HG03095 (cell line): ENCODE measurements at regions not wholly inside any gene's neighbourhood (a gene's known extent, or its start where the extent isn't known, plus 50 kb on each side); places are given as distances from the start of the nearest gene placed in this dataset.
"Not testable (repeated sequence)": the region's sequence is repeated elsewhere in the genome, so short reads cannot be mapped to it uniquely, and the experiment has no call there.

Experiments used
- ATAC-seq: cut with Tn5 transposase; IDR thresholded peaks from one replicate; pipeline ENCODE4 v1.9.1; 2021; ENCODE audit warnings: moderate library complexity; ENCODE audit not compliant: unreplicated experiment

DNA sequence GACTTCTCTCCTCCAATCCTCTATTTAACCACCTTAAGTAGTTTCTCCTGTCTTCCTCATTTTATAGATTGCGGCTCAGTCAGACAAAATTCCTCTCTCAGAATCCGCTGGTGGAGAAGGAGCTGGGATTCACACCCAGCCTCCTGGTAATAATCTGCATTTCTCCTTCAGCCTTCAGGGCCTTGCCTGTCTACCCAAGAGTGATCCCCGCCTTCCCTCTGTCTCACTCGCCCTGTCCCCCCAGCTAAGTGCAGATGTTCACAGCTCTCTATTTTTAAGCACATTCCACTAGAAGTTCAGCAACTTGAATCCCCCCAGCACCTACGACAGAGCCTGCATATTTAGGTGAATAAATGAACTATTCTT, 212.5 kb upstream of the HAAO start:
- no peak for ATAC-seq

DNA sequence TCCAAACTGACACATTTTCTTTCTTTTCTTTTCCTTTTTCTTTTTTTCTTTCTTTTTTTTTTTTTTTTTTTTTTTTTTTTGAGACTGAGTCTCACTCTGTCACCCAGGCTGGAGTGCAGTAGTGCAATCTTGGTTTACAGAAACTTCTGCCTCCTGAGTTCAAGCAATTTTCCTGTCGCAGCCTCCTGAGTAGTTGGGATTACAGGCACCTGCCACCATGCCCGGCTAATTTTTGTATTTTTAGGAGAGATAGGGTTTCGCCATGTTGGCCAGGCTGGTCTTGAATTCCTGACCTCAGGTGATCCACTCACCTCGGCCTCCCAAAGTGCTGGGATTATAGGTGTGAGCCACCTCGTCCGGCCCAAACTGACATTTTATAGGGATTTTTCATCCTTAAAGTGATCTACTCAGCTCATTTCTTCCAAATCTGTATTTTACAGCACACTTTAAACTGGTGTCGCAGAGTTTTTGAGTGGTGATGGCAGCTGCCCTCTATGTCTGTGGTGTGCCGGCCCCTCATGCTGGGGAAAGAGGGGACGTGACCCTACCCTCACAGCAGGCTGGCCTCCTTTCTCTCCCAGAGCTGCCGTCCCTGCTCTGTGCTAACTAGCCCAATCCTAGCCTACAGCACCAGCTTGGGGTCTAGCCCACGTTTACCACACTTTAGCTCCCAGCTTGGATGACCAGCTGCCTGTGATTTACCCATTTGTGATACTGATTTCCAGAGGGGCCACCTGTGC, 211.9 kb upstream of the HAAO start:
- ATAC-seq: not testable (repeated sequence)

DNA sequence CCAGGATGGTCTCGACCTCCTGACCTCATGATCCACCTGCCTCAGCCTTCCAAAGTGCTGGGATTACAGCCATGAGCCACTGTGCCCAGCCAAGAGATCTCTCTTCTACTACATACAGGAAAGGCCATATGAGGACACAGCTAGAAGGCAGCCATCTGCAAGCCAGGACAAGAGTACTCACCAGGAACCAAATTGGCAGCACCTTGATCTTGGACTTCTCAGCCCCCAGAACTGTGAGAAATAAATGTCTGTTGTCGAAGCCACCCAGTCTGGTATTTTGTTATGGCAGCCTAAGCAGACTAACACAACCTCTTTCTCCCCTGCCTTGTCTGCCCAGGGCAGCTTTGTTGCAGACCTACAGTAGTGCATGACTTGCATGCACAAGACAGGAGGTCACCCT, 211.3 kb upstream of the HAAO start:
- no peak for ATAC-seq

DNA sequence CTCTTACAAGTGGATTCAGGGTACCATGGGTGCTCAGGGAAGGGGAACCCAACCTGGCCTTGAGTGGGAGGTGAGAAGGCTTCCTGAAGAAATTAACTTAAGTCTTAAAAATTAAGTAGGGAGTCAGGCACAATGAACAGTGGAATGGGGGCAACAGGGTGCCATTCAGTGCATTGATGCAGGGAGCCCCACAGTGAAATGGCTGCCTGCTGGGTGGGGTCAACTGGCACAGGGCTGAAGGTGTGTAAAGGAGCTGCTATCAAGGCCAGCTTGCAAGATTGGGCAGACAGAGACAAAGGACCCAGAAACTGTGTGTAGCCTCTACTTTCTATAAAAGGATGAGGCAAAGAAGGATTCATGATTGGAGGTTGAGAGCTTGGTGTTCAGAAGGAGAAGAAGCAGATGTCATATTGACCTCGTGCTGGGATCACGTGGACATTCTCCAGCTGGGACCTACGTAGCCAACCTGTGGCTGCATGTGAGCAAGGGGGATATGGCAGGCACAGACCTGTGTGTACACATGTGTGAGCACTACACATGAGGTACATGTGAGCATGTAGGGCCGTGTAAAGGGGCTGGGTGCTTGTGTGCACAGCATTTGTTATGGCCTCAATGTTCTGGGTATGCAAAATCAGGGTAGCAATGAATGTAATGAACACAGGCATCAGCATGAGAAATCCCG, 209.5 kb upstream of the HAAO start:
- no peak for ATAC-seq

DNA sequence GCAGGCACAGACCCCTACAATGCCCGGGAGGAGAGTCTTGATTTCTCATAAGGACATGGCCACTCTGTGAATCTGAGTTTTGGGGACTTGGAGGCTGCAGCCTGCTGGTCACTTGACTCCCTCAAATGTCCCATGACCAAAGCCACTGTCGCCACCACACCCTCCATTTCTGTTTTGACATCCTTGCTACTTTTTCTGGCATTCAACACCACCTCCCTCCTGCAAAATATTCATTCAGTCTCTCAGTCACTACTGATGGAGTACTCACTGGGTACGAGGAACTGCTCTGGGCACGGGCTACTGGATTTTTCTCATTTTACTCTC, 208.6 kb upstream of the HAAO start:
- ATAC-seq: no peak

DNA sequence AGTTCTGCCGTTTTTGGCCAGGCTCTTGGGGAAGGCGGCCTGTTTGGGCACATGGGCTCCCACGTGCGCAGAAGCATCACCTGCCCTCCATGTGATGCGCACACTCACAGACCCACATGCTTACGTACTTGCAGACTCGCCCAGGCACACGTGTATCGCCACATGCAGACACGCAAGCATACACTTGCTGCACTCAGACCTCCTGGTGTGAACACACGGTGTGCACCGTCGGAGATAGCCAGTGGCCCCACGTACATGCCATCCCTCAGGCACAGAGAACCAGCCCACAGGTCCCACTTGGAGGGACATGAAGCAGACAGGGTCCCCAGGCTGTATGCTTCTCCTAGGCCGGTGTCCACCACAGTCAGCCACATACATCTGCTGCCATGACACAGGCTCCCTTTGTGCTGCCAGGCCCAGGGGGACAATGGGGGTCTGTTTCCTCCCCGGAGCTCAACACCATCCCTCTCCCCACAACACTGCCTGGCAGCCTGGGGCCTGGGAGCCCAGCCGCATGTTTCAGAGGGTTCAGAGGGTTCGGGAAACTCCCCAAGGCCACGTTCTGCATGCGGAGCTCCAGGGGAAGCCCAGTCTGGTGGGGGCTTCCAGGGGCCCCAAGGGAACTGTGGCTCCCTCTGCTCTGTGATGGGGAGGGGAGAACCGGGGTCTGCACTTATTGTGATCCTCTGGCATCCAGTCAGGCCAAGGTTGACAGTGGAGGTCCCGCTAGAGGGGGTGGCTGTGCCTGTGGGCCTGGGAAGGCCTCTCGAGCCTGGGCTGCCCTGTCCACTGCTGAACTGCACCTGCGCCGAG, 208.1 kb upstream of the HAAO start:
- no peak for ATAC-seq

DNA sequence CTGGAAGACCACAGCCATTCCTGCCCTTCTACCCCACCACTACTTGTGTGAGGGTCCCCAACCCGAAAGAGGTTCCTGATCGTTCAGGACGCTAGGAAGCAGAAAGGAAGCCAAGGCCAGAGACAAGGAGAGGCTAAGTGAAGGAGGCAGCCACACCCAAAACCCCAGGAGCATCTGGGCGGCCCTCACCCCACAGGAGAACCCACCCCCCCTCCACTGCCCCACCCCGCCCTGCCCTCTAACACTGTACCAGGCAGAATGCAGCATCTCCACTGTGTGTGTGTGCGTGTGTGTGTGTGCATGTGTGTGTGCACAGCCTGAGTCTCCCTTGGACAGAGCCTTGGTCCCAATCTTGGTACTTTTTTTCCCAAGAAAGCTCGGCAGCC, 207.5 kb upstream of the HAAO start:
- no peak for ATAC-seq

DNA sequence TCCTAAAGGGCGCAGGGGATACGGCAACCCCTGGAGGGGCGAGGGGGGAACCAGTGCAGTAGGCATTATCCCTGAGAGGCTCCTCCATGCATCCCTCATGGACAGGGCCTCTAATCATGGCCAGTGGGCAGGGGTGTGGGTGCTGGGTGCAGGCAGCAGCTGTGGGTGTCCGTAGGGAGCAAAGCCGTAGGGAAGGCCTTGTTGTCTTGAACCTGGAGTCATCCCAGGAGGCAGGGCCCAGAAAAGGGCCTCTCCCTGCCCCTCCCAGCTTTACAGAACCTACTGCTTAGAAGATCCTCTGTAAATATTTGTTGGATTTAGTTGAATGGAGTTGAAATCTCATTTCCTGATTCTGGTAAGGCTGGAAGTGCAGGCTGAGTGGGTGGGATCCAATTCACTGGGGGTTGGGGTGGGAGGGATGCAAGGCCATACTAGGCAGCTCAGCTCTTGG, 207.0 kb upstream of the HAAO start:
- no peak for ATAC-seq

DNA sequence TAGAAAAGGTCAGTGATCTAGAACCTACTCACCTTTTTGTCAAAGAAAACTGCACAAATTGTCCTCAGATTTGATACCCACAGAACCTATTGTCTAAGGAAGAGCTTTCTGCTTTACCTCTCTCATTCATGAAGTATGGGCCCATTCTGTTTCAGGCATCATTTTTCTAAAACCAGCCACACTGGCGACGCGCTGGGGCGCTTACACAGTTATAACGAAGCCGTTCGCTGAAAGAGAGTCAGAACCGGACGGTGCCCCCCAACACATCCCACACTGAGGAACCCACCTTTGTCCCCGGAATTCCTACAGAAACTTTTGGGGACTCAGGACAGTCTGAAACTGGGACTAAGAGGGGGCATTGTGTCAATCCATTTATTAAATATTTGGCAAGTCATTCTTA, 206.3 kb upstream of the HAAO start:
- ATAC-seq: no peak

DNA sequence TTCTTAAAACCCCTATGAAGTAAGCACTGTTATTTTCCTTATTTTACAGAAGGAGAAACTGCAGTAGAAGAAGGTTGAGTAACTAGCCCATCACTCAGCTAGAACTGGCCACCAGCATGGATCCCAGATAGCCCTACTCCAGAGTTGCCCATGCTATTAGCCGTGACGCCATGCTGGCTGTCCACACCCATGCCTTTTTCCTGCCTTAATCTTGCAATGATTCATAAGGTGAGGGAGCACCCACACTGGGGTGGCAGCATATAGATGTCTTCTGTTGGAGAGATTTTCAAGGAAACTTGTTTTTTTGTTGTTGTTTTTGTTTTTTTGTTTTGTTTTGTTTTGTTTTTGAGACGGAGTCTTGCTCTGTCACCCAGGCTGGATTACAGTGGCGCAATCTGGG, 204.1 kb upstream of the HAAO start:
- ATAC-seq: no peak

DNA sequence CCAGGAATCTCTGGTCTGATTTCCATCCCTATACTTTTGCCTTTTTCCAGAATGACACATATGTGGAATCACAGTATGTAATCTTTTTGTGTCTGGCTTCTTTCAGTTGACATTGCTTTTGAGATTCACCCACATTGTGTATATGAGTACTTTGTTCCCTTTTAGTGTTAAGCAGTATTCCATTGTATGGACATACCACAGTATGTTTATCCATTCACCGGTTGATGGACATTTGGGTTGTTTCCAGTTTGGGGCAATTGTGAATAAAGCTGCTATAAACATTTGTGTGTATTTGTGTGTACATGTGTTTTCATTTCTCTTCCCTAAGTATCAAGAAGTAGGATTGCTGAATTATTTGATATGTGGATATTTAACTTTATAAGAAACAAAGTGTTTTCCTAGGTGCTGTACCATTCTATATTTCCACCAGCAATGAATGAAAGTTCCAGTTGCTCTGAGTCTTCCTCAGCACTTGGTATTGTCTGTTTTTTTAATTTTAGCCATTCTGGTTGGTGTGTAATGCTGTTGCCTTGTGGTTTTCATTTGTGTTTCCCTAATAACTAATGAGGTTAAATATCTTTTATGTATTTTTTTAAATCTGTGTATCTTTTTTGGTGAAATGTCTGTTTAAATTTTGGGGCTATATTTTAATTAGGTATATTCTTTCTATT, 203.5 kb upstream of the HAAO start:
- no peak for ATAC-seq

DNA sequence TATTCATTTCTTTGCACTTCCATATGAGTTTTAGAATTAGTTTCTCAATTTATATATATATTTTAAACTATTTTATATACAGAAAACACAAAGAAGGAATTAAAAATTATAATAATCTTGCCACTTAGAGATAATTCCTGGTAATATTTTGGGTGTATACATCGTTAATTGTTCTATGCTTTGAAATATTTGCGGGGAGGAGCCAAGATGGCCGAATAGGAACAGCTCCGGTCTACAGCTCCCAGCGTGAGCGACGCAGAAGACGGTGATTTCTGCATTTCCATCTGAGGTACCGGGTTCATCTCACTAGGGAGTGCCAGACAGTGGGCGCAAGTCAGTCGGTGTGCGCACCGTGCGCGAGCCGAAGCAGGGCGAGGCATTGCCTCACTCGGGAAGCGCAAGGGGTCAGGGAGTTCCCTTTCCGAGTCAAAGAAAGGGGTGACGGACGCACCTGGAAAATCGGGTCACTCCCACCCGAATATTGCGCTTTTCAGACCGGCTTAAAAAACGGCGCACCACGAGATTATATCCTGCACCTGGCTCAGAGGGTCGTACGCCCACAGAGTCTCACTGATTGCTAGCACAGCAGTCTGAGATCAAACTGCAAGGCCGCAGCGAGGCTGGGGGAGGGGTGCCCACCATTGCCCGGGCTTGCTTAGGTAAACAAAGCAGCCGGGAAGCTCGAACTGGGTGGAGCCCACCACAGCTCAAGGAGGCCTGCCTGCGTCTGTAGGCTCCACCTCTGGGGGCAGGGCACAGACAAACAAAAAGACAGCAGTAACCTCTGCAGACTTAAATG, 197.1 kb upstream of the HAAO start:
- ATAC-seq: not testable (repeated sequence)

DNA sequence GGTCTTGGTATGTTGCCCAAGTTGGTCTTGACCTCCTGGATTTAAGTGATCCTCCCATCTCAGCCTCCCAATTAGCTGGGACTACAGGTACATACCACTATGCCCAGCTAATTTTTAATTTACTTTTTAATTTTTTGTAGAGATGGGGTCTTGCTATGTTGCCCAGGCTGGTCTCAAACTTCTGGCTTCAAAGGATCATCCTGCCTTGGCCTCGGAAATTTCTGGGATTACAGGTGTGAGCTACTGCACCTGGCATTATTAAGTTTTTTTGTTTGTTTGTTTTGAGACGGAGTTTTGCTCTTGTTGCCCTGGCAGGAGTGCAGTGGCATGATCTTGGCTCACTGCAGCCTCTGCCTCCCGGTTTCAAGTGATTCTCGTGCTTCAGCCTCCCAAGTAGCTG, 195.7 kb upstream of the HAAO start:
- ATAC-seq: not testable (repeated sequence)

DNA sequence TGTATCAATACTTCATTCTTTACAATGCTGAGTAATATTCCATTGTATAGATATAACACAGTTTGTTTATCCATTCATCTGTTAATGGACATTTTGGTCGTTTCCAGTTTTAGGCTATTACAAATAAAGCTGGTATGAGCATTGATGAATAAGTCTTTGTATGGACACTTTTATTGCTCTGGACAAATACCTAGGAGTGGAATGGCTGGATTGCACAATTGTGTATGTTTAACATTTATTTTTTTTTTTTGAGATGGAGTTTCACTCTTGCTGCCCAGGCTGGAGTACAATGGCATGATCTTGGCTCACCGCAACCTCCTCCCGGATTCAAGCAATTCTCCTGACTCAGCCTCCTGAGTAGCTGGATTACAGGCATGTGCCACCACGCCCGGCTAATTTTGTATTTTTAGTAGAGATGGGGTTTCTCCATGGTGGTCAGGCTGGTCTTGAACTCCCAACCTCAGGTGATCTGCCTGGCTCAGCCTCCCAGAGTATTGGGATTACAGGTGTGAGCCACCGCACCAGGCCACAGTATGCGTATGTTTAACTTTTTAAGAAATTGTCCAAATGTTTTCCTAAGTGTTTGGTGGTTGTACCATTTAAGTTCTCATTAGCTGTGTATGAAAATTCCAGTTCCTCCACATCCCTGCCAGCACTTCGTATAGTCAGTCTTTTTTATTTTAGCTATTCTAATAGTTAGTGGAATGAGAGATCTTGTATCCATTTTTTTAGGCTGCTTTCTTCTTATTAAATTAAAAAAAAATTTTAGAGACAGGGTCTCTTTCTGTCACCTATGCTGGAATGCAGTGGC, 194.9 kb upstream of the HAAO start:
- no peak for ATAC-seq

DNA sequence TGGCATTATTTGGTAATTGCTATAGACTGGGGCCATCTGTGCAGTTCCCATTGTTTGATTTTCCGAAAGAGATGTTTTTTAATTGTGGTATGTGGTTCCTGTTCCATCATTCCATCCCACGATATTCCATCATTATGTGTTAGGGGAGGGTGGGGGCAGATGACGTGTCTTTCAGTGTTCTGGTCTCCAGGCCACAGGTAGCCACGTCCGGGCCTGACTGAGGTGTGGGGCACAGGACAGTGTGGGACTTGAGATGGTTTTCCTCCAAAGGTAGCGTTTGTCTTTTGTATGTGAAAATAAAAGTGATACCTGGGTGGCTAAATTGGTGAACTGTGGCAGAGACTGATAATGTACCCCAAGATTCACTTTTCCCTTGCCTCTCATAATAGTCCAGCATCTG, 192.2 kb upstream of the HAAO start:
- no peak for ATAC-seq

DNA sequence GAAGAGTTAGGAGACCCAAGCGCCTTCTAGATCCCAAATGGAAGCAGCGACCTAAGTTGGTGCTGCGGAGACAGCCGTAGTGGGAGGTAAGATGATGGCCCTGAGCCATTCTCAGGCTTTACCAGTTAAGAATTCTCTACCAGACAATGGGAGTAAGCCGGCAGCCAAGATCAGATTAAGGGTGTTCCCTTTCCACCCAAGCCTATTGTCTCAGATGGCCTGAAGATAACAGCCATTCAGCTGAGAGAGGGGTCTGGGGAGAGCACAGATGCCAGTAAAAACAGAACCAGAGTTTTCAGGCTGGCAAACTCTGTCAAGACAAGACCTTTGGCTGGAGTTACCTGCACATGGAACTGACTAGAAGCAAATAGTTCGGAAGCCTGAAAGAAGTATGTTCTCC, 191.7 kb upstream of the HAAO start:
- ATAC-seq: no peak

DNA sequence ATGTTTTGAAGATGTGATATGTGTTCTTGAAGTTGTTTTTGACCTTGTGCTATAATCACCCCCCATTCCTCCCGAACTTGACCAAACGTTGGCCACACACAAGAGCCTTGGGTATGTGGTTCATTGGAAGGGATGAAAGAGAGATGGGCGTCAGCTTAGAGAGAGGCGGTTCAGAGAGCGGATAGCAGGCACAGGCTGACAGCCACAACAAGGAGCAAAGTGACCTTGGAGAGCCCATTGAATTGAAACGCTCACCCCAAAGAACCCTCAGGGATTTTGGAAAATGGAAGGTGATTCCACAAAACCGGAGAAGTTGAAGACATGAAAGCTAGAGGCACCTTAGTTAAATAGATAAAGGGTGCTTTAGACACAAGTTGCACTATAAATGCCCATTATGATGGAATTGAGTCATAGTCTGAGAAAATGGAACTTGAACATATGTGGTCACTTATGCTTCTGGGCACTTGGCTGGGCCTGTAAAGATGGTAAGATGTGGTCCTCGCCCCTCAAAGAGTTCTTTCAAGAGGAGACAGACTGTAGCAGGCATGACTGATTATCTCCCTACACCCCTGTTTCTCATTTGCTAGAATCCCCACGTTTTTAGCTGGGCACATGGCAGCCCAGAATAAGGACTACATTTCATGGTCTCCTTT, 188.5 kb upstream of the HAAO start:
- no peak for ATAC-seq

DNA sequence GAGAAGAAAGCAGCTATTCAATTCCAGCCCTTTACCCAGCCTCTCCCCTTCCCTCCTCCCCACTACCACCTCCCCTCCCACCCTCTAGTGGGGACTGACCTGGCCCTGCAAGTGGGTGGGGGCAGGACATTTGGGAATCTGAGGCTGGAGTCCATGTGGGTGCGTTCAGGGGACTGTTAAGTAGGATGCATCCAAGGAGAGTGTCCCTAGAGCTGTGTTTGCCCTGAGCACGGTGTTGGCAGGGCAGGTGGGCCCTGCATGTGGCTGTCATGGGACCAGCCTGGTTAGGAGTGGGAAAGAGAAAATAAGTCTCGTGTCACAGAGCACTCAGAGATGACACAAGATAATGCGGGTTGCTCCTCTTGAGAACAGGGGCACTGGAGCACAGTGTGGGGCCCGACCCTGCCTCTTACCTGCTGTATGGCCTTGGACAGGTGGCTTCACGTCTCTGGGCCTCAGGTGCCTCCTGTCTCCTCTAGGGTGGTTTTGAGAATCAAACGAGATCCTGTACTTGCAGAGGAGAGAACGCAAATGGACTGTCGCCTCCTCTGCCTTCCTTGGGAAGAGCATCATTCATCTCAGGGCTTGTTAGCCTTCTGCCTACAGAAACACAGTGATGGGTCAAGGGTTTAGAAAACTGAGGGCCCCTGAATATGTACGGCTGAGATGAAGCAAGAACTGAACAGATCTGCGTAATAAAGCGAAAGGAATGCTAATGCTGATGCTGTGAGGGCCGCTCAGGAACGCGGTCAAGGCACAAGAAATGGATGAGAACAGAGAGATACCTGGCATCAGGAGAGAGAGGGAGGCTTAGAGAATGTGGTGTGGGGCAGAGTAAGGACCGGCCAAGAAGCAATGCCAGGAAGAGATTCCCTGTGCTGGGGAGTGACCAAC, 187.7 kb upstream of the HAAO start:
- no peak for ATAC-seq
